GM18508 (cell line): ENCODE measurements at regions not wholly inside any gene's neighbourhood (a gene's known extent, or its start where the extent isn't known, plus 50 kb on each side); places are given as distances from the start of the nearest gene placed in this dataset.
A peak's percentile ranks its signal among the peaks of the same experiment; 100 is the strongest.
"Not testable (repeated sequence)": the region's sequence is repeated elsewhere in the genome, so short reads cannot be mapped to it uniquely, and the experiment has no call there.

Experiments used
- ATAC-seq: cut with Tn5 transposase; IDR thresholded peaks from one replicate; pipeline ENCODE4 v1.9.1; 2021; ENCODE audit warnings: moderate number of reproducible peaks; ENCODE audit not compliant: insufficient read depth, unreplicated experiment

GRCh38 chr3:34046154-34046553 is 247.7 kb downstream of the PDCD6IP start:
- ATAC-seq = no peak

- ATAC-seq = no peak
These were observed 255.2 kb downstream of the PDCD6IP start for GRCh38 chr3:34053626-34054025.

DNA sequence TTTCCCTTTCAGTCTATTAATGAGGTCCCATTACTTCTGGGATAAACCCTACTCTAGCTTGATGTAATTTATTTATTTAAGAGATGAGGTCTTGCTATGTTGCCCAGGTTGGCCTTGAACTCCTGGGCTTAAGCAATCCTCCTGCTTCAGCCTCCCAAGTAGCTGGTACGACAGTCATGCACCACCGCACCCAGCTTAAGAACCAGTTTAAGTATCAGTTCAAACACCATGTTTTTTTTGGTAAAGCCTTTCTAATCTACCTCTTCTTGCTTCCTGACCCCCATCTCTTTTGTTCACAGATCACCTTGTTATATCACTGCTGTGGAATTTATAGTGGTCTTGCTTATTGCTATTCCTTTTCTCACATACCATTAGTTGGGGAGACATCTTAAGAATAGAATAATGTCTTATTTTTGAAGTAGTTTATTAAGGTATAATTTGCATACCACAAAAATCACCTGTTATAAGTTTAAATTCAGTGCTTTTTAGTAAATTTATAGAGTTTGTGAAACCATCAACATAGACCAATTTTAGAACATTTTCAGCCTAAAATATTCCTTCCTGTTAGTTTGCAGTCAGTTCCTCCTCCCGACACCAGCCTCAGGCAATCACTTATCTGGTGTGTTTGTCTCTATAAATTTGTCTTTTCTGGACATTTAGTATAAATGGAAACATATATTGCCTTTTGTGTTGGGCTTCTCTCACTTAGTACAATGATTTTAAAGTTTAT is 257.9 kb downstream of the PDCD6IP start:
- ATAC-seq = peak; percentile 4

GRCh38 chr3:34056951-34057390 is 258.5 kb downstream of the PDCD6IP start:
- peak; percentile 88 for ATAC-seq

DNA sequence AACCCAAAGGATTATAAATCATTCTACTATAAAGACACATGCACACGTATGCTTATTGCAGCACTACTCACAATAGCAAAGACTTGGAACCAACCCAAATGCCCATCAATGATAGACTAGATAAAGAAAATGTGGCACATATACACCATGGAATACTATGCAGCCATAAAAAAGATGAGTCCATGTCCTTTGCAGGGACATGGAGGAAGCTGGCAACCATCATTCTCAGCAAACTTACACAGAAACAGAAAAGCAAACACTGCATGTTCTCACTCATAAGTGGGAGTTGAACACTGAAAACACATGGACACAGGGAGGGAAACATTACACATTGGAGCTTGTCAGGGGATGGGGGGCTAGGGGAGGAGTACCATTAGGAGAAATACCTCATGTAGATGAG is 262.6 kb downstream of the PDCD6IP start:
- not testable (repeated sequence) for ATAC-seq

GRCh38 chr3:34065901-34066300 is 267.5 kb downstream of the PDCD6IP start:
- ATAC-seq = no peak

GRCh38 chr3:34066328-34066727 is 267.9 kb downstream of the PDCD6IP start:
- ATAC-seq = no peak

GRCh38 chr3:34066999-34067398 is 268.6 kb downstream of the PDCD6IP start:
- no peak for ATAC-seq

DNA sequence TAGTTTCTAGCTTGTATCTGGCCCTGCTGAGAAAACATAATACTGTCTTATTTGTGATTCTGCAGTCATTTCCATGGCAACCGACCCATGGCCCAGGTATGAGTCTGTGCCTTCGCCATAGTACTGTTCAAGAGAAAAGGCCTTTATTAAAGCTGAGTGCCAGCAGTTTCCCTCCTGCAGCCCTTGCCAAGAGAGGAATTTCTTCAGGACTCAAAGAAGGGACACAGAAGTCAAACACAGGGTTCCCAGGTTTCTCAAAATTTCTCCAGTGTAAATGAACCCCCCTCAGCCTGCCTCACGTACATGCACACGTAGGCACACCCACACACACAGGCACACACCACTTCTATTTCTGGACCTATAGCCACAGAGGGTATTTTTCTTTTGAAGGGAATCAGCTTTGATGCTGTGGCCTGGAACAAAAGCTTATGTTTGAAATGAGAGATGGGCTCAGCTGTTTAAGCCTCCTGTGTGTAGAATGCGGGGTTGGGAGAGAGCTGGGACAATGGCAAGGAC is 269.2 kb downstream of the PDCD6IP start:
- no peak for ATAC-seq

- no peak for ATAC-seq
These were observed 270.1 kb downstream of the PDCD6IP start for GRCh38 chr3:34068505-34068904.

GRCh38 chr3:34070831-34071585 is 272.6 kb downstream of the PDCD6IP start:
- ATAC-seq = peak; percentile 35

DNA sequence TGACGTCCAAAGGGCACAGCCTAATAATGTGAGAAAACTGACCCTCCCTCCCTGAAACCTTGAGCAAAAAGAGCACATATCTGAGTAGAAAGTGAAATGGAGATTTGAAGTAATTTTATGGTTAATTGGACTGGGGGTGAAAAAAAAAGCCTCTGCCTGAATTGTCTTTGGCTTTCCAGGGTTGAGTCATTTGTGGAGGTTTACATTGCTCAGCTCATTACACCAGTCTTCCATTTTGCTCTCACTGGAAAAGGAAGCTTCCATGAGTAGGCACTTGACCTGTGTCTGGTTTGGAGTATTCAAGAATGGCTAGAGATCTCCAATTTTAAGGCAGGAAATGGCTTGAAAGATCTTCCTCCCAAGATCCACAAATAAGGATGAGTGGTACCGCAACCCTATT is 273.9 kb downstream of the PDCD6IP start:
- no peak for ATAC-seq

DNA sequence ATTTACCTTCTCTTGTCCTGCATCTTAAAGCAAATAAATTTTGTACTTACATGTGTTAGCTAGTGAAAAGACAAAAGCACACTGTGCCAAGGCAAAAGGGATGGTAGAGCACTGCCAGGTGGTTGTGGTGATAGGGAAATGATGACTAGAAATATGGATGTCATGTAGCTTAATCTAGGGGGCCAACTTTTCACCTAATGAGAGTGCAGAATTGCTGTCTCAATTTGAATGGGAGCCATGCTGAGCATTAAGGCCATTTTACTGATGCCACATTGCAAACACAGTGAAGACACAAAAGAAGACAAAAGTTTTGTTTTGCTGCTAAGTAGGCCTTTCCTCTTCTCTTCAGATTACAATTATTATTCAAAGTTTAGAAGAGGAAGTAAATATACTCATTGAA is 274.7 kb downstream of the PDCD6IP start:
- no peak for ATAC-seq

- ATAC-seq = no peak
These were observed 275.5 kb downstream of the PDCD6IP start for GRCh38 chr3:34073961-34074360.

DNA sequence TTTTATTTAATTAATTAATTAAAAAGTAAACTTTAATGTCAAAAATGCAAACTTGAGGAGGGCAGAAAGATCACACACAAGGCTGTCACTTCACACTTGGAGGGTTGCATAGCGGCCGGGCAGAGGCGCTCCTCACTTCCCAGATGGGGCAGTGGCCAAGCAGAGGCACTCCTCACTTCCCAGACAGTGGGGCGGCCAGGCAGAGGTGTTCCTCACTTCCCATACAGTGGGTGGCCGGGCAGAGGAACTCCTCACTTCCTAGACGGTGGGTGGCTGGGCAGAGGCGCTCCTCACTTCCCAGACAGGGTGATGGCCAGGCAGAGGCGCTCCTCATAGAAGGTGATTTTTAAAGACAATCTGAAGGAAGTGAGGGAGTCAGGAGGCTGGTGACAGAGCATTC is 277.5 kb downstream of the PDCD6IP start:
- no peak for ATAC-seq

DNA sequence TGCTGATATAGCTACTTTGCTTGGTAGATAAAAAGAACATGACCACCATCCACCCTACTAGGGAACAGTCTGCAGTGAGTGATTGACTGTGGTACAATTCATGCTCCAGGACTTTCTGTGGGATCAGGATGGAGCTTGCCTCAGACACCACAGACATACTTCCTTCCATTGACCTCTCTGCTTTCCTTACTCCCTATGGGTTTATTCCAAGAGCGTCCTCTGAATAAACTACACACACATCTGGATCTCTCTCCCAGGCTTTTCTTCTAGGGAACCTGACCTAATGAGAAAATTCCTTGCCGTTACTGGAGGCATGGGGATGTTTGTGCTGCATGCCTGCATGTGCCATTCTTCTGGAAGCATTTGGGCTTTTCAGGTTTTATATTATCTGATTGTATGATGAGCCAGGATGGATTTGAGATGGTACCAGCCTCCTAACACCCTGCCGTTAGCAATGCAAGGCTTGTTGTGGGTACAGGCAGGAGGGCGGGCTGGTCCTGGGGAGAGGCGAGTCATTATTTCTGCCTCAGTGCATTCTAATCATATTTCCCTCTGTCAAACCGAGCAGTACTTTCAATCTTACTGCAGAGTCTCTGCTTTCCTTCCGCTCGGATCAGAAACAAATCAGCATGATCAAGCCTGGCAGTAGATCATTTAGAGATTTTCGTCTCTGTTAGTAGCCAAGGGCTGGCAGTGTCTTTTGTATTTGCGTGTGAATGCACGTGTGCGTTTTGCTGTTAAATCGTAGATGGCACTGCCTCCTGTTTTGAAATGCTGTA is 279.2 kb downstream of the PDCD6IP start:
- ATAC-seq = peak; percentile 45

GRCh38 chr3:34078418-34078817 is 280.0 kb downstream of the PDCD6IP start:
- ATAC-seq = no peak

DNA sequence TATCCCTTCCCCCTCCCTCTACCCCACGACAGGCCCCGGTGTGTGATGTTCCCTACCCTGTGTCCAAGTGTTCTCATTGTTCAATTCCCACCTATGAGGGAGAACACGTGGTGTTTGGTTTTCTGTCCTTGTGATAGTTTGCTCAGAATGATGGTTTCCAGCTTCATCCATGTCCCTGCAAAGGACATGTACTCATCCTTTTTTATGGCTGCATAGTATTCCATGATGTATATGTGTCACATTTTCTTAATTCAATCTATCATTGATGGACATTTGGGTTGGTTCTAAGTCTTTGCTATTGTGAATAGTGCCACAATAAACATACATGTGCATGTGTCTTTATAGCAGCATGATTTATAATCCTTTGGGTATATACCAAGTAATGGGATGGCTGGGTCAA is 281.4 kb downstream of the PDCD6IP start:
- ATAC-seq = not testable (repeated sequence)

- not testable (repeated sequence) for ATAC-seq
These were observed 291.9 kb downstream of the PDCD6IP start for GRCh38 chr3:34090379-34090778.

DNA sequence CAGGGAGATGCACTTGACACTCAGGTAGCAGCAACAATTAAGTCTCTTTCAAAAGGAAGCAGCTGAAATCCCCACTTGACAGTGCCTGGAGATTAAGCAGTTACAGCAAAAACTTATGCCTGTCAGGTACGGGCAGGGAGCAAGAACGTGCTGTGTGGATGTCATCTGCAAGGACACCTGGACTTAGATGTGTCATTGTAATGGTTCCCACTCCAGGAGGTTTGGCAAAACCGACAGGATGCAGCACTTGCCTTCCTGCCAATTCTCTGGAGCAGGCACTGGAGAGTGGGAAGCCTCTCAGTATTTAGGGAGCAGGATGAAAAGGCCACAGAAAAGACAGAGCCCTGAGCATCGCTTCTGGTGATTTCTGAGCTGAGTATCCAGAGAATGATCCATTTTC is 292.4 kb downstream of the PDCD6IP start:
- ATAC-seq = no peak

DNA sequence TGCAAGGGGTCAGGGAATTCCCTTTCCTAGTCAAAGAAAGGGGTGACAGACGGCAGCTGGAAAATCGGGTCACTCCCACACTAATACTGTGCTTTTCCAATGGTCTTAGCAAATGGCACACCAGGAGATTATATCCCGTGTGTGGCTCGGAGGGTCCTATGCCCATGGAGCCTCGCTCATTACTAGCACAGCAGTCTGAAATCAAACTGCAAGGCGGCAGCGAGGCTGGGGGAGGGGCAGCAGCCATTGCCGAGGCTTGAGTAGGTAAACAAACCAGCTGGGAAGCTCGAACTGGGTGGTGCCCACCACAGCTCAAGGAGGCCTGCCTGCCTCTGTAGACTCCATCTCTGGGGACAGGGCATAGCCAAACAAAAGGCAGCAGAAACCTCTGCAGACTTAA is 295.9 kb downstream of the PDCD6IP start:
- not testable (repeated sequence) for ATAC-seq
